ENCODE measurements at regions not wholly inside any gene's neighbourhood (a gene's known extent, or its start where the extent isn't known, plus 50 kb on each side); places are given as distances from the start of the nearest gene placed in this dataset.
A peak's percentile ranks its signal among the peaks of the same experiment; 100 is the strongest.

- DNase-seq (no peak), ATAC-seq (no peak)
Measured at GRCh38 chr13:74193391-74193790, 59.2 kb upstream of the KLF12 start.

DNA sequence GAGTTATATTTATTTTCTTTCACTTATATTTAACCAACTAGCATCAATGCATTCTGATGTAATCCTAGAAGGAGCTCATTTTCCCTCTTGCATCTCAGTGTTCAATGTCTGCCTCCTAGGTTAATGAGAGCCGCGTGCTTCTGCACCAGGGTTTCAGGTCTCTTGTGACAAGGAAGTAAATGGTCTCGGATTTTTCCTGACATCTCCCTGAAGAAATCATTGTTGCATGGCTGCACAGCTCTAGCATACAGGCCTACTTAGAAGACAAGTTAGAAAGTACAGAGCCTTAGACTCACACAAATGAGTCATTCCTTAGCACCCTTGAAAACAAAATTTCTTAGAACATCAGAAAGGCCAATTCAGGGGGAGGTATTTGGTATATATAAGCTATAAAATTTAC is 57.2 kb upstream of the KLF12 start:
- ATAC-seq: peak; percentile 79
- no peak for DNase-seq

GRCh38 chr13:74190999-74191398 is 56.8 kb upstream of the KLF12 start:
- ATAC-seq (peak; percentile 70), DNase-seq (no peak)

- ATAC-seq (peak; percentile 56), DNase-seq (no peak)
Measured at GRCh38 chr13:74187564-74187963, 53.4 kb upstream of the KLF12 start.

DNA sequence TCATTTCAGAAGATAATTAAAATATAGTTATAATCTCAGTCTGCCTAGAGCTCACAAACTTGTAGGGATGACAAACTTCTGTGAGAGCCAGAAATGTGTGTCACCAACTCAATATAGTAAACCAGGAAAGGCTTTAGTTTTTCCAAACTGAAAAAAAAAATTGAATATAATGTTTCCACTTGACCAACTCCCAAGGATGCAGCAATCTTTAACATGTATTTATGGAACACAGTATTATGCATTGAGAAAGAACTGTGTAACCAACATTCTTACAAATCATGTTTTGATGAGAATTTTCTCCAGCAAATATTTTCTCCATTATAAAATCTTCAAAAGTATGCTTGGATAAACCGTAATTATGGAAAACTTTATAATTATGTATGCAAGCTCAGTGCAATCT is 50.1 kb upstream of the KLF12 start:
- DNase-seq: no peak

More for the DNA sequence above, 50.1 kb upstream of the KLF12 start:
- no peak for ATAC-seq

Data from stimulated activated naive CD8-positive, alpha-beta T cell treated with anti-CD3 and anti-CD28 coated beads, Interleukin-15, Interleukin-2, amounts not matched to agents 100 U/mL and 50 U/mL, for 24 hours (primary cell).